GM19438 (cell line): ENCODE measurements at regions not wholly inside any gene's neighbourhood (a gene's known extent, or its start where the extent isn't known, plus 50 kb on each side); places are given as distances from the start of the nearest gene placed in this dataset.

Experiments
- ATAC-seq: cut with Tn5 transposase; IDR thresholded peaks from one replicate; pipeline ENCODE4 v1.9.1; 2021; ENCODE audit warnings: low read depth; ENCODE audit not compliant: unreplicated experiment

- no peak for ATAC-seq
These were observed 101.2 kb downstream of the PLK2 start for GRCh38 chr5:58358501-58359178.

- ATAC-seq, result no peak
These were observed 101.9 kb downstream of the PLK2 start for GRCh38 chr5:58357799-58358500.

GRCh38 chr5:58357121-58357520, 102.8 kb downstream of the PLK2 start:
- no peak for ATAC-seq

- ATAC-seq, result no peak
These were observed 103.2 kb downstream of the PLK2 start for GRCh38 chr5:58356662-58357061.

- no peak for ATAC-seq
These were observed 105.1 kb downstream of the PLK2 start for GRCh38 chr5:58354827-58355226.

- ATAC-seq, result no peak
These were observed 105.9 kb downstream of the PLK2 start for GRCh38 chr5:58353992-58354391.

- no peak for ATAC-seq
These were observed 108.7 kb downstream of the PLK2 start for GRCh38 chr5:58351190-58351589.

GRCh38 chr5:58348996-58349728, 110.7 kb downstream of the PLK2 start:
- ATAC-seq, result no peak

GRCh38 chr5:58346041-58346440, 113.8 kb downstream of the PLK2 start:
- no peak for ATAC-seq

- no peak for ATAC-seq
These were observed 118.4 kb downstream of the PLK2 start for GRCh38 chr5:58341476-58341875.

- no peak for ATAC-seq
These were observed 124.4 kb downstream of the PLK2 start for GRCh38 chr5:58335518-58335917.

GRCh38 chr5:58334035-58334434, 125.9 kb downstream of the PLK2 start:
- no peak for ATAC-seq

GRCh38 chr5:58330781-58331180, 129.1 kb downstream of the PLK2 start:
- ATAC-seq, result no peak

GRCh38 chr5:58327289-58327688, 132.6 kb downstream of the PLK2 start:
- ATAC-seq, result no peak

GRCh38 chr5:58326022-58326421, 133.9 kb downstream of the PLK2 start:
- no peak for ATAC-seq

GRCh38 chr5:58322453-58322852, 137.4 kb downstream of the PLK2 start:
- ATAC-seq, result no peak

- ATAC-seq, result no peak
These were observed 141.4 kb downstream of the PLK2 start for GRCh38 chr5:58318468-58318867.

GRCh38 chr5:58317808-58318207, 142.1 kb downstream of the PLK2 start:
- no peak for ATAC-seq

- ATAC-seq, result no peak
These were observed 142.9 kb downstream of the PLK2 start for GRCh38 chr5:58317009-58317408.

- no peak for ATAC-seq
These were observed 144.1 kb downstream of the PLK2 start for GRCh38 chr5:58315794-58316193.

GRCh38 chr5:58314356-58315210, 145.3 kb downstream of the PLK2 start:
- ATAC-seq, result no peak
